ENCODE measurements at regions not wholly inside any gene's neighbourhood (a gene's known extent, or its start where the extent isn't known, plus 50 kb on each side); places are given as distances from the start of the nearest gene placed in this dataset.

GRCh38 chr4:57607566-57608180, 497.5 kb upstream of the IGFBP7 start:
- DNase-seq (ENCODE audit: low read depth), result no peak

GRCh38 chr4:57605376-57605775, 495.2 kb upstream of the IGFBP7 start:
- DNase-seq (ENCODE audit: low read depth), result no peak

- DNase-seq (ENCODE audit: low read depth), result no peak
Measured at GRCh38 chr4:57602141-57602540, 492.0 kb upstream of the IGFBP7 start.

- no peak for DNase-seq (ENCODE audit: low read depth)
Measured at GRCh38 chr4:57591073-57591472, 480.9 kb upstream of the IGFBP7 start.

- no peak for DNase-seq (ENCODE audit: low read depth)
Measured at GRCh38 chr4:57588557-57588956, 478.4 kb upstream of the IGFBP7 start.

GRCh38 chr4:57580710-57581599, 470.8 kb upstream of the IGFBP7 start:
- DNase-seq (ENCODE audit: low read depth), result no peak

GRCh38 chr4:57575426-57575825, 465.2 kb upstream of the IGFBP7 start:
- DNase-seq (ENCODE audit: low read depth), result no peak

GRCh38 chr4:57554556-57555092, 444.4 kb upstream of the IGFBP7 start:
- DNase-seq (ENCODE audit: low read depth), result no peak

- DNase-seq (ENCODE audit: low read depth), result no peak
Measured at GRCh38 chr4:57553728-57554127, 443.5 kb upstream of the IGFBP7 start.

- DNase-seq (ENCODE audit: low read depth), result no peak
Measured at GRCh38 chr4:57550198-57550597, 440.0 kb upstream of the IGFBP7 start.

GRCh38 chr4:57548856-57549255, 438.7 kb upstream of the IGFBP7 start:
- no peak for DNase-seq (ENCODE audit: low read depth)

GRCh38 chr4:57544811-57545654, 434.8 kb upstream of the IGFBP7 start:
- no peak for DNase-seq (ENCODE audit: low read depth)

GRCh38 chr4:57504797-57505530, 394.8 kb upstream of the IGFBP7 start:
- no peak for DNase-seq (ENCODE audit: low read depth)

GRCh38 chr4:57504139-57504538, 394.0 kb upstream of the IGFBP7 start:
- no peak for DNase-seq (ENCODE audit: low read depth)

GRCh38 chr4:57501720-57502119, 391.5 kb upstream of the IGFBP7 start:
- peak; percentile 68 for DNase-seq (ENCODE audit: low read depth)

- DNase-seq (ENCODE audit: low read depth), result peak; percentile 18
Measured at GRCh38 chr4:57499786-57500185, 389.6 kb upstream of the IGFBP7 start.

- DNase-seq (ENCODE audit: low read depth), result no peak
Measured at GRCh38 chr4:57498251-57498650, 388.1 kb upstream of the IGFBP7 start.

- DNase-seq (ENCODE audit: low read depth), result no peak
Measured at GRCh38 chr4:57496697-57497471, 386.7 kb upstream of the IGFBP7 start.

- no peak for DNase-seq (ENCODE audit: low read depth)
Measured at GRCh38 chr4:57494821-57495220, 384.6 kb upstream of the IGFBP7 start.

GRCh38 chr4:57492251-57492878, 382.2 kb upstream of the IGFBP7 start:
- DNase-seq (ENCODE audit: low read depth), result peak; percentile 3

Data from iris pigment epithelial cell (primary cell).